Osteocyte (in vitro differentiated cells): ENCODE measurements at regions not wholly inside any gene's neighbourhood (a gene's known extent, or its start where the extent isn't known, plus 50 kb on each side); places are given as distances from the start of the nearest gene placed in this dataset.

Experiments
- DNase-seq: peaks from one replicate; pipeline ENCODE4 v3.0.0; 2021; ENCODE audit warnings: mixed read lengths; ENCODE audit not compliant: unreplicated experiment; ENCODE audit errors: extremely low spot score
- H3K27ac Mint-ChIP-seq: one replicate; pipeline ENCODE4 v1.8.0; 2021; ENCODE audit warnings: mild to moderate bottlenecking, mixed read lengths; ENCODE audit not compliant: unreplicated experiment
- H3K27me3 Mint-ChIP-seq: one replicate; pipeline ENCODE4 v1.8.0; 2021; ENCODE audit warnings: mixed read lengths; ENCODE audit not compliant: unreplicated experiment
- H3K36me3 Mint-ChIP-seq: one replicate; pipeline ENCODE4 v1.8.0; 2021; ENCODE audit warnings: mixed read lengths; ENCODE audit not compliant: unreplicated experiment
- H3K4me1 Mint-ChIP-seq: one replicate; pipeline ENCODE4 v1.8.0; 2021; ENCODE audit warnings: mixed read lengths; ENCODE audit not compliant: unreplicated experiment
- H3K4me3 Mint-ChIP-seq: one replicate; pipeline ENCODE4 v1.8.0; 2021; ENCODE audit warnings: mild to moderate bottlenecking, moderate library complexity, mixed read lengths; ENCODE audit not compliant: unreplicated experiment
- H3K9me3 Mint-ChIP-seq: one replicate; pipeline ENCODE4 v1.8.0; 2021; ENCODE audit warnings: mixed read lengths; ENCODE audit not compliant: unreplicated experiment
- CTCF ChIP-seq: fragments of 200-600 bp; sonication (generic); IDR thresholded peaks from 2 replicates; pipeline ENCODE4 v1.5.0; 2021; ENCODE audit warnings: antibody characterized with exemption, mild to moderate bottlenecking, moderate library complexity

DNA sequence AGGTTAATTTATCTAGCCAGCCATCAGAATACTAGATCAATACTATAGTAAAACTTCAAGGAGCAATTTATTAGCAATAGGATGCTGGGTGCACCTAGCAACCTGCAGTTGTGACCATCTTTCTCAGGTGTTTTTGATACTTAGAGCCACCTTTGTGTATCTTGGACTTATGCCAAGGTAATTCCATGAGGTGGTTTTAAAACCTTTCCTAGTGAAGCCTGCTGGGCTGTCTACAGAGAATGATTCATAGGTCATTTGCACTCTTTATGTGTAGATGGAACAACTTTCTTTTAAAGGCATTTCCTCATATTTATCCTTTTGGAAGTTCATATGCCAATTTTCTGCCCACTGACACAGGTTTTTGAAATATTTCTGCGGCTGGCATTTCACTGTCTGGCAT is 1030.1 kb upstream of the POU3F3 start:
- TF ChIP-seq CTCF, result no peak

GRCh38 chr2:103847276-103847675 is 1006.6 kb upstream of the POU3F3 start:
- Mint-ChIP-seq H3K4me3 (no peak overlapping the region), H3K9me3 (peaks cover 7% of the 10 kb centered on the region), H3K27me3 (no peaks in the 10 kb centered on the region), H3K4me1 (no peaks in the 10 kb centered on the region), H3K36me3 (no peaks in the 10 kb centered on the region), H3K27ac (no peak overlapping the region)
- no peak for DNase-seq
- no peak for TF ChIP-seq CTCF

More for the DNA sequence above, 1030.1 kb upstream of the POU3F3 start:
- Mint-ChIP-seq H3K27ac (no peak overlapping the region), H3K27me3 (no peaks in the 10 kb centered on the region), H3K4me3 (no peak overlapping the region), H3K4me1 (peaks cover 10% of the 10 kb centered on the region), H3K36me3 (no peaks in the 10 kb centered on the region), H3K9me3 (peaks cover 13% of the 10 kb centered on the region)
- no peak for DNase-seq

DNA sequence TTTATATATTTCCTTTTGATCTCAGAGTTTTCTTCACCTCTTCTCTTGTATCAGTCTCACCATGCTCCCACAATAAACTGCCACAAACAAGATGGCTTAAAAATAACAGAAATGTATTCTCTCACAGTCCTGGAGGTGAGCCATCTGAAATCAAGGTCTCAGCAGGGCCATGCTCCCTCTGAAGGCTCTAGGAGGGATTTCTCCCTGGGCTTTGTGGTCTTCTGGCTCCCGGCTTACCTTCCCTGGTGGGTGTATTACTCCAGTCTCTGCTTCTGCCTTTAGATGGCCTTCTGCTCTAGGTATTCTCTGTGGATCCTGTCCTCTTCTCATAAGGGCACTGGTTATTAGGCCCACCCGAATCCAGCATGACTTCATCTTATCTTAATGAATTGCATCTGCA is 994.7 kb upstream of the POU3F3 start:
- TF ChIP-seq CTCF, result no peak
- H3K36me3 Mint-ChIP-seq, result no peaks in the 10 kb centered on the region
- no peak overlapping the region for H3K27ac Mint-ChIP-seq
- H3K4me3 Mint-ChIP-seq, result no peak overlapping the region
- no peaks in the 10 kb centered on the region for H3K4me1 Mint-ChIP-seq
- H3K27me3 Mint-ChIP-seq, result no peaks in the 10 kb centered on the region
- DNase-seq, result no peak
- H3K9me3 Mint-ChIP-seq, result no peaks in the 10 kb centered on the region

DNA sequence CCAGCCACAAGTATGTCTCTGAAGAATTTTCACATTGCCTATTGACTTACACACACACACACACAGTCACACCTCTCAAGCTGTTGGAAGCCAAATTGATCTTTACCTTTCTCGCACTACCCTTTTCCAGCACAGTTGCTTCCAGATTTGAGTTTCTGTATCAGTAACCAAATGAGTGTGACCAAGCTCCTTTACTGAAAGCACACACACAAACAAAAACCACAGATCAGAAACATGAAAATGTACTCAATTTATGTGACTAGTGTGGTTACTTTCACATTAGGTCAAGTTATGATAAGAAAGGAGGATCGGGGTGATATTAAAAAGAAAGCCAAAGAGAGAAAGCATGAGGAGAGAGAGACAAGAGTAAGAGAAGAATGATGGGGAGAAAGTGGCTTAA is 993.9 kb upstream of the POU3F3 start:
- H3K27ac Mint-ChIP-seq, result no peak overlapping the region
- no peak overlapping the region for H3K4me3 Mint-ChIP-seq
- no peaks in the 10 kb centered on the region for H3K9me3 Mint-ChIP-seq
- DNase-seq, result no peak
- no peak for TF ChIP-seq CTCF
- H3K4me1 Mint-ChIP-seq, result no peaks in the 10 kb centered on the region
- no peaks in the 10 kb centered on the region for H3K27me3 Mint-ChIP-seq
- no peaks in the 10 kb centered on the region for H3K36me3 Mint-ChIP-seq

DNA sequence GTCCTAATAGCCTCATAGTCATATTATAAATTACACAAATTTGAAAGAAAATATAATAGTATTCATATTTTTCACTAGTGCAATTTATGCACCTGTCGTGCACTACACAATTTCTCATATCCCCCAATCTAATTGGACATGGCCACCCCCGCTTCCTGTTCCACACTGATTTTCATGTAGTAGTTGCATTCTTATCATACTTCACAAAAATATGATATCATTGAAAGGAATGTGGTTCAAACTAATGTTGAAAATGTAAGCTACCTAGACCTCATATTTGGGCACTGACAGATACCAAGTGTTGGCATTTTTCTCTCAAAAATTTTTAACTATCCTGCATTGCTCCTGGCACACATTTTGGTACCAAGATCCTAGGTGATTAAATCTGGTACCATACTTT is 985.5 kb upstream of the POU3F3 start:
- no peak for DNase-seq
- no peak overlapping the region for H3K4me3 Mint-ChIP-seq
- no peaks in the 10 kb centered on the region for H3K36me3 Mint-ChIP-seq
- no peaks in the 10 kb centered on the region for H3K27me3 Mint-ChIP-seq
- TF ChIP-seq CTCF, result no peak
- H3K27ac Mint-ChIP-seq, result no peak overlapping the region
- no peaks in the 10 kb centered on the region for H3K4me1 Mint-ChIP-seq
- no peaks in the 10 kb centered on the region for H3K9me3 Mint-ChIP-seq
